HG02588 (cell line): ENCODE measurements at regions not wholly inside any gene's neighbourhood (a gene's known extent, or its start where the extent isn't known, plus 50 kb on each side); places are given as distances from the start of the nearest gene placed in this dataset.
"Not testable (repeated sequence)": the region's sequence is repeated elsewhere in the genome, so short reads cannot be mapped to it uniquely, and the experiment has no call there.

Experiments
- ATAC-seq: cut with Tn5 transposase; IDR thresholded peaks from one replicate; pipeline ENCODE4 v1.9.1; 2021; ENCODE audit warnings: mild to moderate bottlenecking, moderate library complexity; ENCODE audit not compliant: unreplicated experiment

DNA sequence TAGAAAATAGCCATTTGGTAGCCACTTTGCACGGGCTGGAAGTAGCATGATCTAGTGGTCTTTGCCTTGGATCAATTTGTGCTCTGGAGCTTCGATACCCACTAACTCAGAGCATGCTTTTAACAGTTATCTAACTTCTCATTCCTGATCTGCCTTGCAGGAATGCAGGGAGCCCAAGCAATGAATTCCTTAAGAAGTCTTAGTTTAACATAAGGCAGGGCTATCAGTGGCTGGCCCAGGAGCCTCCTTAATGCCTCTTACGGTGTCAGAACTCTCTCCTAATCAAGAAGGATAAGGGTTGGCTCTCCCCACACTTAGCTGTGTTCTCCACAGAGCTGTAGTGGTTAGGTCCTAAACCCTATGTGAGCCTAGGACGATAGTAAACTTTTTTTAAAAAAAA is 95.8 kb upstream of the TBCA start:
- no peak for ATAC-seq

DNA sequence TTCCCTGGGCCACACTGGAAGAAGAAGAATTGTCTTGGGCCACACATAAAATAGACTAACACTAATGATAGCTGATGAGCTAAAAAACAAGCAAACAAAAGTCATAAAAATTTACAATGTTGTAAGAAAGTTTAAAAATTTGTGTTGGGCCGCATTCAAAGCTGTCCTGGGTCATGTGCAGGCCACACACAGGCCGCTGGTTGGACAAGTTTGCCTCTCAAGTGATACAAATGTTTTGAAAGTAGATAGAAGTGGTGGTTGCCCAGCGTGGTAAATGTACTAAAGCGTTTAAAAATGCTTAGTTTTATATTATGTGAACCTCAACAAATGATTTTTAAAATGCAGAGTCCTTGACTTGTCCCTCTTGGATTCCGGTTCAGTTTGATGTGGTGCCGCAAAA is 94.9 kb upstream of the TBCA start:
- no peak for ATAC-seq

DNA sequence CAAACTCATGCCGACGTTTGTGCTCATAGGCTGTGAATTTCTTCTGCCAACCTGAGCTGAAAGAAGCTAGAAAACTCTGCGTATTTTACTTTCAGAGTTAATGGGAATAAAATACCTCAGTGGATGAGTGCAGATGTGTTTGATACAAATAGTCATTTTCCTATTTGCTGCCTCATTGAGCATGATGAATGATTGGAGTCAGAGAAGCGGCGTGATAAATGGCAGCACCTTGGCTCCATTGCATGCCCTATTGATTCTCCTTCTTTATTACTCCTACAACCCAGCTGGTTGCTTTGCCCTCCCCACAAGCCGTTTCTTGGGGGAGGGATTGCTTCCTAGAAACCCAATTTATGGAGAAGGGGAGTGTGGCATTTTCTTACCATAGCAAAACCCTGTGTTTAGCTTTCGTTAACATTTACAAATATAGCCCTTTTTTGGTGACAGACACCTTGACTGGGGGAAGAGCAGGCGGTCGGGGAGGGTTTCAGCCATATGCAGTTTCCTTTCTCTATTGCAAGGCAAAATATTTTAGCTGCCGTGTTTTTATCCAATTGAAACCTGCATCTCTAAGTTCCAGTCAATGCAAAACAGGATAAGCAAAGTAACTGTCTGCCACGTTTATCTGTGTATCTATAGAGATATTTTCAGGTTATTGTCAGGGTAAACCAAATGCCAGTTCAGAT is 93.1 kb upstream of the TBCA start:
- no peak for ATAC-seq

- ATAC-seq = no peak
These were observed 91.8 kb upstream of the TBCA start for GRCh38 chr5:77867914-77868313.

GRCh38 chr5:77867194-77867691 is 91.1 kb upstream of the TBCA start:
- no peak for ATAC-seq

DNA sequence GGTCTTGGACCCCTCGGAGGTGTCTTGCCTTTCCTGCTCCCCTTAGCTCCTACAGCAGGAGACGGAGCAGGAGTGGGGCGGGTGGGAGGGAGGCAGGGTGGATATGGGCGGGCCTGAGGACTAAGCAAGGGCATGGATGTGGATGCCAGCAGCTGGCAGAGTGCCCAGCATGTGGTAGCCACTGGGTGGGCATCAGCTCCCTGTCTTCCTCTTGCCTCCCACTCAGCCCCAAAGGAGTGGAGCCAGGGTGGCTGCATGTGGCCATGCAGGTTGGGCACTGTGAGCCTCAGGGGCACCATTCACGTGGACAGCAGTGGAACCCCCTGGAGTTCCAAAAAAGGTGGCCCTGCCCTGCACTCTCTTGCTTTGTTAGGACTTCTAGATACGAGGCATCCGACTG is 90.1 kb upstream of the TBCA start:
- no peak for ATAC-seq

GRCh38 chr5:77864997-77865396 is 88.9 kb upstream of the TBCA start:
- no peak for ATAC-seq

- ATAC-seq = no peak
These were observed 87.0 kb upstream of the TBCA start for GRCh38 chr5:77863181-77863580.

- no peak for ATAC-seq
These were observed 85.4 kb upstream of the TBCA start for GRCh38 chr5:77861576-77861975.

DNA sequence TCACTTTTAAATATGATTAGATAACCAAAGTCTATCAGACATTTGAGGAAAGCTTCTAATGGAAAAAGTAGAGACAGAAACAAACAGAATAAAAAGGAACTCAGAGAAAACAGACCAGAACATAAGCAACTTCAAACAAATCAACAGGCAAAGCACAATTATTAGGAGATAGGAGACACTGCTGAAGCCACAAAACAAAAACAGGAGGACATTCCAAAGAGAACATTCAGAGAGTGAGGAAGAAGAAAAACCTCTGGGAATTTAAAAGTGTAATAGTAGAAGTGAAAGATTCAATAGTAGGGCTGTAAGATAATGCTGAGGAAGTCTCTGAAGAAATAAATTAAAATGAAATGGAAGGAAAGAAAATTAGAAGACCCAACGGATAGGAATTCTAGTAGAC is 83.2 kb upstream of the TBCA start:
- no peak for ATAC-seq

- not testable (repeated sequence) for ATAC-seq
These were observed 82.5 kb upstream of the TBCA start for GRCh38 chr5:77858678-77859077.

DNA sequence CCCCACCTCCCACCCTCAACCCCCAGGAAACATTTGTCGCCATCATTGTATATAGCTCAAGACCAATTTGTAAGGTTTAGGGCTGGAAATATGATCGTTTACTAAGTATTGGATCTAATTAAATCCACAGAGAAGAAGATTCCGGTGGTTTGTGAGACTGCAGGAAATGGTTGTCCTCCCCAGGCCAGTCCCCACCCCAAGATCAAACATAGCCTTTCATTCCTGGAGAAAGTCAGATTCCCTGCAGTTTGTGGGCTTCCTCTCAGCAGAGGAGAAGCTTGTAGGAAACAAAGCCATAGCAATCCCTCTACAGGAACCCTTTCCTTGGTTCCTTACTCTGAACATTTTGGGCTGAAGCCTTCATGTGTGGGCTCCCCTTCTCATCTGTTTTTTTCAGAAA is 79.2 kb upstream of the TBCA start:
- ATAC-seq = no peak

GRCh38 chr5:77853353-77853907 is 77.3 kb upstream of the TBCA start:
- no peak for ATAC-seq

- peak; percentile 54 for ATAC-seq
These were observed 76.6 kb upstream of the TBCA start for GRCh38 chr5:77852514-77853352.

- no peak for ATAC-seq
These were observed 76.0 kb upstream of the TBCA start for GRCh38 chr5:77852068-77852513.

DNA sequence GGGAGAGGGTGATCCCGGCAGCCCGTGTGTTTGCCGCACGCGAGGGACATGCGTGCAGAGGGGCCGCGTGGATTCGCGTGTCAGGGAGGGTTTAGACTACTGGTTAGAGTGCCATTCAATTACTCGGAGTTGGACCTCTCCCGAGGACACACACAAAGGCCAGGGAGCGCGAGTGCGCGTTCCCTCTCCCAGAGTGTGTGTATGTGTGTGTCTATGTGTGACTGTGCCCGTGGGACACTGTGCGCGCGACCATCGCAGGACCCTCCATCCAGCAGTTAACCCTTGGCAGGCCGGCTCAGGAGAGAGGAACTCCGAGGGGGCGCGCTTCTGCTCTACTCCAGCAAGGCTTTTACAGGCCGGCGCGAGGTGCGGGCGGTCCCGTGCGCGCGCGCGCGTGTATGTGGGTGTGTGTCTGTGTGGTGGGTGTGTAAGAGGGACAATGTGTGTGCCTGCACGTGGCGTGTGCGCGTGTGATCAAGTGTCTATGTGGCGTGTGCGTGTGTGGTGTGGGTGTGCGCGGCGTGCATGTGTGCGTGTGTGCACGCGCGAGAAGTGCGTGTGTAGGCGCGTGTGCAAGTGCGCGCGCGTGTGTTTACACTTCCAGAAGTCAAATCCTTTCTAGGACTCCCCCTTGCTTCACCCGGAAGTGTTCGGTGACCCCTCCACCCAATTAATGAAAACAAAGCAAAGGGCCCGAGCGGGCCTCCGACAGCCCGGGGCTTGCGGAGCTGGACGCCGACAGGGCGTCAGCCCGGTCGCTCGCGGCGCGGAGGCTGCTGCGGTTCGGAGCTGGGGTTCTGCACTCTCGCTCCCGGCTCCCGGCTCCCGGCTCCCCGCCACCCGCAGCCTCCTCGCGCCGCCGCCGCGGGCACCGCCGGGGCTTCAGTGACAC is 75.3 kb upstream of the TBCA start:
- ATAC-seq = no peak

GRCh38 chr5:77850536-77851175 is 74.5 kb upstream of the TBCA start:
- no peak for ATAC-seq

DNA sequence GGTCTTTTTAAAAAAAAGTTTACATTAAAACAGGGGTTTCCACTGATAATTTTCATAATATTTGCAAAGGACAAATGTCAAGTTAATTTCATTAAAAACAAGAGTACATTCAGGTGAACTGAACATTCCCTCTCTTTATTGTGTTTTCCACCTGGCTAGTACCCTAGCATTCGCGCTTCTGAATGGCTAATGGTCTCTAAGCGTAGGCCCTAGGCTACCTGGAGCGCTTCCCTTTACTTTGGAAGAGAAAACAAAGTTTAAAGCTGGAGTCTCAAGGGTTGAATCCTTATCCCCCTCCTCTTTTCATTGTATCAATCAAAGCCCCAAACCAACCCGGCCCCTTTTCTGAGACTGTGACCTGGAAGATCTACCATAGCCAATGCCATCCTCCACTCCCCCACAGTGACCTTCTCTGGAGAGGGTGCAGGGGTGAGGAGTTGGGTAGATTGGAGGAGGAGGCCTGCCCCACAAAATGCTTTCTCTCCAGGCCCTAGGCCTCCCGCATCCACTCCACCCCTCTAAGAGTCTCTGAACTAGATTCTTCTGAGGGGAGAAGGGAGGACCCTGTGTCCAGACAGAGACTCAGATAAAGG is 73.3 kb upstream of the TBCA start:
- no peak for ATAC-seq

GRCh38 chr5:77847814-77848290 is 71.7 kb upstream of the TBCA start:
- no peak for ATAC-seq

- ATAC-seq = no peak
These were observed 71.0 kb upstream of the TBCA start for GRCh38 chr5:77847129-77847460.
